Hepatocyte (in vitro differentiated cells): ENCODE measurements at regions not wholly inside any gene's neighbourhood (a gene's known extent, or its start where the extent isn't known, plus 50 kb on each side); places are given as distances from the start of the nearest gene placed in this dataset.

Source experiments
- DNase-seq: peaks from one replicate; pipeline ENCODE4 v3.0.0-alpha.2; 2016; ENCODE audit warnings: low spot score
- H2AFZ ChIP-seq: fragments of 200-600 bp; sonication (generic); 2 replicates; pipeline ENCODE4 v1.6.0; 2016; ENCODE audit warnings: antibody characterized with exemption, mild to moderate bottlenecking
- H3K27ac ChIP-seq: fragments of 200-600 bp; sonication (generic); 2 replicates; pipeline ENCODE4 v1.5.1; 2016; ENCODE audit warnings: mild to moderate bottlenecking
- H3K27me3 ChIP-seq: fragments of 200-600 bp; sonication (generic); 2 replicates; pipeline ENCODE4 v1.6.1; 2016
- H3K36me3 ChIP-seq: fragments of 200-600 bp; sonication (generic); replicated peaks from 2 replicates; pipeline ENCODE4 v1.5.1; 2016; ENCODE audit warnings: low read depth; ENCODE audit not compliant: insufficient read depth
- H3K4me1 ChIP-seq: fragments of 200-600 bp; sonication (generic); 2 replicates; pipeline ENCODE4 v1.5.1; 2016; ENCODE audit warnings: mild to moderate bottlenecking, moderate library complexity; ENCODE audit not compliant: insufficient read depth
- H3K4me2 ChIP-seq: fragments of 200-600 bp; sonication (generic); 2 replicates; pipeline ENCODE4 v1.6.0; 2016
- H3K4me3 ChIP-seq: fragments of 200-600 bp; sonication (generic); 2 replicates; pipeline ENCODE4 v1.5.1; 2016; ENCODE audit warnings: mild to moderate bottlenecking
- H3K79me2 ChIP-seq: fragments of 200-600 bp; sonication (generic); 2 replicates; pipeline ENCODE4 v1.6.0; 2017; ENCODE audit warnings: mild to moderate bottlenecking
- H3K9me2 ChIP-seq: fragments of 200-600 bp; sonication (generic); replicated peaks from 2 replicates; pipeline ENCODE4 v1.6.0; 2017; ENCODE audit warnings: mild to moderate bottlenecking; ENCODE audit not compliant: insufficient read depth
- H3K9me3 ChIP-seq: fragments of 200-600 bp; sonication (generic); 2 replicates; pipeline ENCODE4 v1.5.1; 2016; ENCODE audit warnings: low read depth, mild to moderate bottlenecking
- H4K20me1 ChIP-seq: fragments of 200-600 bp; sonication (generic); 2 replicates; pipeline ENCODE4 v1.6.0; 2016; ENCODE audit warnings: mild to moderate bottlenecking; ENCODE audit not compliant: insufficient read depth, poor library complexity, severe bottlenecking
- CTCF ChIP-seq: fragments of 200-600 bp; sonication (generic); IDR thresholded peaks from 2 replicates; pipeline ENCODE4 v1.5.1; 2016; ENCODE audit warnings: antibody characterized with exemption, mild to moderate bottlenecking; ENCODE audit not compliant: poor library complexity
- EZH2 ChIP-seq: fragments of 200-600 bp; sonication (generic); IDR thresholded peaks from 2 replicates; pipeline ENCODE4 v1.6.1; 2016; ENCODE audit warnings: antibody characterized with exemption, mild to moderate bottlenecking, borderline replicate concordance
- EZH2phosphoT487 ChIP-seq: fragments of 200-600 bp; sonication (generic); IDR thresholded peaks from one replicate; pipeline ENCODE4 v1.6.1; 2018; ENCODE audit warnings: antibody characterized with exemption, mild to moderate bottlenecking, low read depth, moderate library complexity; ENCODE audit not compliant: unreplicated experiment, severe bottlenecking
- WGBS: methylation state at CpG from one replicate; pipeline ENCODE4 v1.1.6; 2016; ENCODE audit warnings: low lambda C conversion rate; ENCODE audit errors: missing lambda C conversion rate; 5-methylcytosine and 5-hydroxymethylcytosine counted together

DNA sequence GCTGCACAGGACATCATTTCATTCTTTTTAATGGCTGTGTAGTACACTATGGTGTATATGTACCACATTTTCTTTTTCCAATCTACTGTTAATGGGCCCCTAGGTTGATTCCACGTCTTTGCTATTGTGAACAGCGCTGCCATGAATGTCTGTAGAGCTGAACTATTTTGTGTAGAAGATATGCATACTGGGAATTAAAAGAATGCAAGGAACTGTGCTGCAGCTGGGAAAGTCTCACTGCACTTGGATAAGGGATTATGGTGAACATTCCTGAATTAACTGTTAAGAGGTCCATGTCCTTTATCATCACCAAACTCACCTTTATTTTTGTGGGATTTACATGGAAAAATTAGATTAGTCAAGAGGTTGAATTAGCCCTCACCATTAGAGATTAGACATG, 224.7 kb downstream of the SNX19 start:
- Histone ChIP-seq H2AFZ (no peak overlapping the region), H3K36me3 (no peaks in the 10 kb centered on the region), H3K4me2 (no peak overlapping the region), H3K79me2 (no peaks in the 10 kb centered on the region), H3K27ac (no peak overlapping the region), H3K4me1 (no peaks in the 10 kb centered on the region), H3K27me3 (peaks cover 3% of the 10 kb centered on the region), H3K4me3 (no peak overlapping the region), H3K9me3 (no peaks in the 10 kb centered on the region), H4K20me1 (no peaks in the 10 kb centered on the region), H3K9me2 (no peaks in the 10 kb centered on the region)
- WGBS = 73% methylated on average over 2 of the region's 2 CpGs
- DNase-seq = no peak
- TF ChIP-seq EZH2phosphoT487 (no peak), CTCF (no peak), EZH2 (no peak)

- no peak overlapping the region for H3K27ac ChIP-seq
- no peaks in the 10 kb centered on the region for H3K79me2 ChIP-seq
- no peaks in the 10 kb centered on the region for H4K20me1 ChIP-seq
- no peaks in the 10 kb centered on the region for H3K36me3 ChIP-seq
- H3K27me3 ChIP-seq = peaks cover 3% of the 10 kb centered on the region
- H2AFZ ChIP-seq = no peak overlapping the region
- H3K9me2 ChIP-seq = no peaks in the 10 kb centered on the region
- 93% methylated on average over 4 of the region's 4 CpGs for WGBS
- DNase-seq = no peak
- no peak overlapping the region for H3K4me3 ChIP-seq
- H3K4me2 ChIP-seq = no peak overlapping the region
- no peaks in the 10 kb centered on the region for H3K9me3 ChIP-seq
- TF ChIP-seq CTCF (no peak), EZH2phosphoT487 (no peak), EZH2 (no peak)
- H3K4me1 ChIP-seq = no peaks in the 10 kb centered on the region
Observed at GRCh38 chr11:130692220-130692619, 224.1 kb downstream of the SNX19 start.

DNA sequence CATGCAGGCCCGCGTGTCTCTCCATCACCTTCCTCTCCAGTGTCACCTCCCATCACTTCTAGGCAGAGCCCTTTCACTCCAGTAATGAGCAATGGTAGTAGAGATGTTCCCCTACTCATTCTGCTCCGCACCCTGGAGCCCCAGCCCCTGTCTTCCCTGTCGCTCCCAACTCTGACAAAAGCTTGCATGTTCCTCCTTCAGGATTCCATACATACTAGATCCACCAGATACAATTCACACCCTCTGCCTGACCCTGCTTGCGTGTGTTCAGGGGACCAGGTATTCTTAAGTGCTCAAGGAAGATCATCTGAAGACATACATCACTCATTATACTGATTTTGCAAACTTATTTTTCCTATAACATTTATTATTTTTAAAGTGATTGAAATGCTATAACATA, 222.7 kb downstream of the SNX19 start:
- Histone ChIP-seq H3K4me3 (no peak overlapping the region), H2AFZ (no peak overlapping the region), H3K4me2 (no peak overlapping the region), H4K20me1 (no peaks in the 10 kb centered on the region), H3K4me1 (no peaks in the 10 kb centered on the region), H3K27me3 (peaks cover 3% of the 10 kb centered on the region), H3K9me2 (no peaks in the 10 kb centered on the region), H3K36me3 (no peaks in the 10 kb centered on the region), H3K9me3 (no peaks in the 10 kb centered on the region), H3K27ac (no peak overlapping the region), H3K79me2 (no peaks in the 10 kb centered on the region)
- TF ChIP-seq EZH2 (no peak), EZH2phosphoT487 (no peak), CTCF (no peak)
- 94% methylated on average over 5 of the region's 5 CpGs for WGBS
- DNase-seq = no peak

GRCh38 chr11:130694488-130695045, 221.7 kb downstream of the SNX19 start:
- no peak overlapping the region for H3K4me3 ChIP-seq
- no peak overlapping the region for H3K4me2 ChIP-seq
- DNase-seq = no peak
- H3K79me2 ChIP-seq = no peaks in the 10 kb centered on the region
- H3K9me2 ChIP-seq = no peaks in the 10 kb centered on the region
- no peak overlapping the region for H2AFZ ChIP-seq
- no peaks in the 10 kb centered on the region for H4K20me1 ChIP-seq
- peaks cover 3% of the 10 kb centered on the region for H3K27me3 ChIP-seq
- TF ChIP-seq CTCF = no peak
- no peak for TF ChIP-seq EZH2phosphoT487
- TF ChIP-seq EZH2 = no peak
- 98% methylated on average over 5 of the region's 5 CpGs for WGBS
- no peak overlapping the region for H3K27ac ChIP-seq
- no peaks in the 10 kb centered on the region for H3K36me3 ChIP-seq
- no peaks in the 10 kb centered on the region for H3K9me3 ChIP-seq
- H3K4me1 ChIP-seq = no peaks in the 10 kb centered on the region
